Chondrocyte (in vitro differentiated cells): ENCODE measurements at regions not wholly inside any gene's neighbourhood (a gene's known extent, or its start where the extent isn't known, plus 50 kb on each side); places are given as distances from the start of the nearest gene placed in this dataset.

ENCODE experiments used
- DNase-seq: peaks from one replicate; pipeline ENCODE4 v3.0.0; 2021; ENCODE audit warnings: mixed read lengths, low spot score
- H3K27ac Mint-ChIP-seq: one replicate; pipeline ENCODE4 v1.8.0; 2021; ENCODE audit warnings: mild to moderate bottlenecking, moderate library complexity, mixed read lengths; ENCODE audit not compliant: unreplicated experiment
- H3K27me3 Mint-ChIP-seq: 2 replicates; pipeline ENCODE4 v1.8.0; 2021; ENCODE audit warnings: low read depth, mixed read lengths
- H3K36me3 Mint-ChIP-seq: 2 replicates; pipeline ENCODE4 v1.8.0; 2021; ENCODE audit warnings: low read depth, mixed read lengths
- H3K4me1 Mint-ChIP-seq: 2 replicates; pipeline ENCODE4 v1.8.0; 2021; ENCODE audit warnings: low read depth, mild to moderate bottlenecking, mixed read lengths
- H3K4me3 Mint-ChIP-seq: one replicate; pipeline ENCODE4 v1.8.0; 2021; ENCODE audit warnings: mild to moderate bottlenecking, moderate library complexity, mixed read lengths; ENCODE audit not compliant: unreplicated experiment
- H3K9me3 Mint-ChIP-seq: 2 replicates; pipeline ENCODE4 v1.8.0; 2021; ENCODE audit warnings: low read depth, mixed read lengths
- TF ChIP-seq, protein P1 (sequence below): fragments of 200-600 bp; sonication (generic); IDR thresholded peaks from 2 replicates; pipeline ENCODE4 v1.5.0; 2021; ENCODE audit warnings: antibody characterized with exemption, mild to moderate bottlenecking, moderate library complexity

DNA sequence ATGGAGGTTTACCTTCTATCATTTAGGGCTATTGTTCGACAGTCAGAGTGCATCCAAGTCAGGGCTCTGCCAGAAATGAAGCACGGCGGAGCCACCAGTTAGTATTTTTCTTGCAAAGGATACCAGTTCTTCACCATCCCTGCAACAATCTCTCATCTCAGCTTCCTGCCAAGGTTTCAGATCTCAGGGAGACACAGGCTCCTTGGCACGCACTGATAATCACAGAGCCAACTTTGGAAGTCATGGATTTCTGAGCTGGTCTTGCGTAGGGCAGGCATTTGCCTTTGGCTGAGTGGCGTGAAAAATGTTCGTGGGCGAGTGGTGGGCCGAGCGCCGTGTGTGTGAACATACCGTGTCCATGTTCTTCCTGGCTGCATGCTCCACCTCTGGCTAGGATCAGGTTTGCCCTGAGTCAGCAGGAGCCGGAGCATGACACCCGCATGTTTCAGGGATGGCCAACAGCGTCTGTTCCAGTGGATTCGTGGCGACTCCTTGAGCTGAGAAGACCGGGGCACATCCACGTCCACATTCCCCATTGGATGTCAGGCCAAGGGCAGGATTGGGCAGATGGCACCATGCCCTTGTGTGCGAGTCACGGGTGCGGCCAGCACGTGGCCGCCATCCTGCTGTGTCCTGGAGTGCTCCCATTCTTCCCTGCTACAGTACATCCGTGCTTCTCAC is 118.5 kb upstream of the C1orf174 start:
- Mint-ChIP-seq H3K27me3 (no peaks in the 10 kb centered on the region), H3K36me3 (no peaks in the 10 kb centered on the region), H3K4me1 (no peaks in the 10 kb centered on the region), H3K27ac (no peak overlapping the region), H3K4me3 (no peak overlapping the region), H3K9me3 (no peaks in the 10 kb centered on the region)
- TF ChIP-seq, protein P1, sequence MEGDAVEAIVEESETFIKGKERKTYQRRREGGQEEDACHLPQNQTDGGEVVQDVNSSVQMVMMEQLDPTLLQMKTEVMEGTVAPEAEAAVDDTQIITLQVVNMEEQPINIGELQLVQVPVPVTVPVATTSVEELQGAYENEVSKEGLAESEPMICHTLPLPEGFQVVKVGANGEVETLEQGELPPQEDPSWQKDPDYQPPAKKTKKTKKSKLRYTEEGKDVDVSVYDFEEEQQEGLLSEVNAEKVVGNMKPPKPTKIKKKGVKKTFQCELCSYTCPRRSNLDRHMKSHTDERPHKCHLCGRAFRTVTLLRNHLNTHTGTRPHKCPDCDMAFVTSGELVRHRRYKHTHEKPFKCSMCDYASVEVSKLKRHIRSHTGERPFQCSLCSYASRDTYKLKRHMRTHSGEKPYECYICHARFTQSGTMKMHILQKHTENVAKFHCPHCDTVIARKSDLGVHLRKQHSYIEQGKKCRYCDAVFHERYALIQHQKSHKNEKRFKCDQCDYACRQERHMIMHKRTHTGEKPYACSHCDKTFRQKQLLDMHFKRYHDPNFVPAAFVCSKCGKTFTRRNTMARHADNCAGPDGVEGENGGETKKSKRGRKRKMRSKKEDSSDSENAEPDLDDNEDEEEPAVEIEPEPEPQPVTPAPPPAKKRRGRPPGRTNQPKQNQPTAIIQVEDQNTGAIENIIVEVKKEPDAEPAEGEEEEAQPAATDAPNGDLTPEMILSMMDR = no peak
- DNase-seq = no peak

DNA sequence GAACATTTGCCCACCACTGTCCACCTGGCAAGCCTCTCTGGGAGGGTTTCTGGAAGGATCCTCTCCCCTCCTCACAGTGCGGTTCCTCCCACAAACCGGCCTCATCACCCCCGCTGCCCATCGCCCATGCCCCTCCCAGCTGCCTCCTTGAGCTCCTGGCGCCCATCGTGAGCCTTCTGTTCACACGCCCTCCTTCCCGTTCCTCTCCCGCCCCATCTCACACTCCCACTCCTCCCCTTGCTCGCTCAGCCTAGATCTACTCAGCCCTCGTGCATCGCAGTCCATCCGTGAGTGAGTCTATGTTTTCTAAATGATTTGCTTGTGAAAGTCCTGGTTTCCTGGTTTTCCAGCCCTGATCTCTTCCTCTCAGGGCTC is 119.1 kb upstream of the C1orf174 start:
- no peaks in the 10 kb centered on the region for H3K4me1 Mint-ChIP-seq
- H3K27me3 Mint-ChIP-seq = no peaks in the 10 kb centered on the region
- TF ChIP-seq, protein P1 = no peak
- no peak overlapping the region for H3K27ac Mint-ChIP-seq
- H3K36me3 Mint-ChIP-seq = no peaks in the 10 kb centered on the region
- DNase-seq = no peak
- no peak overlapping the region for H3K4me3 Mint-ChIP-seq
- H3K9me3 Mint-ChIP-seq = no peaks in the 10 kb centered on the region

DNA sequence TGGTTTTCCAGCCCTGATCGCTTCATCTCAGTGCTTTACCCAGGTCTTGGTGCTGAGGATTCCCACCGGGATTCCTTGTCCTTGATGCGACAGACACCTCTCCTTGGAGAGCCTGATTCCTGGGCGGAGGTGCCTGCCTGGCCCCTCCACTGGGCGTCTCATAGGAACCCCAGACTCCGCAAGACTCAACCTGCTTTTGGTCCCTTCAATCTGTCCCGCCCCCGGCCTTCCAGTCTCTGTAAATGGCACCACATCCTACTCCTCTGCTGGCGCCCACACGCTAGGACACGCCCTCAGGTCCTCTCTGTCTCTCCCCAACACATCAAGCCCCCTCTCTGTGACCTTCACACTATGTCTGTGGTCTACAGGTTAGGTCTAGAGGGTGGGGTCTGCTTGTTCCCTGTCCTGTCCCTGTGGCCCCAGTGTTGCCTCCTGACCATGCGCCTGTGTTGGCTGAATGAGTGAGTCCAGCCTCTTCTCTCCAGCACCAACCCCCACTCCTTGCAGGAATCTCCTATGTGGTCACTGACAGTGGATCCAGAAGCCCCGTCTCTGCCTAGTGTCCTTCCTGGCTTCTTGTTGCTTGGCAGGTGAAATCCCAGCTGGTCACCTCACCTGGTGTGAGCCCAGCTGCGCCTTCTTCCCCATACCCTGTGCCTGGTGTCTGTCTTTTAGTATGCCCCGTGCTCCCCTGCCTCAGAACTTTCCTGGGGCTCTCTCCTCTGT is 119.7 kb upstream of the C1orf174 start:
- Mint-ChIP-seq H3K36me3 (no peaks in the 10 kb centered on the region), H3K9me3 (no peaks in the 10 kb centered on the region)

DNA sequence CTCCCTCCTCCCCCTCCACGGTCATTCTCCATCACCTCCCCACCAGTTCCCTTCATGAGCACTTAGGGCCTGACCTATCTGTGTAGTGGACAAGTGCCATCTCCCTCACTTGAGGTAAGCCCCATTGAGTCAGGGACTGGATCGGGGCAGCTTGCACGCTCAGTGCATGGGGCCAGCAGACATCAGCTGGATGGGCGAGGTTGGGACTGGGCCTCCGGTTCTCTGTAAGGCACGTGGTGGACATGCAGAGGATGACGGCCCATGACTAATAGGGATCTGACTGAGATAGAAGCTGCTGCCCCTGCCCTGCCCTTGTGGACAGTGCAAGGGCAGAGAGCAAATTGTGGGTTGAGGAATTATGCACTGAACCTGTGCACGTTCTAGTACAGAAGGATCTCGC is 120.4 kb upstream of the C1orf174 start:
- TF ChIP-seq, protein P1 = no peak

More for the DNA sequence above, 119.7 kb upstream of the C1orf174 start:
- DNase-seq = no peak
- H3K27me3 Mint-ChIP-seq = no peaks in the 10 kb centered on the region
- no peaks in the 10 kb centered on the region for H3K4me1 Mint-ChIP-seq
- H3K4me3 Mint-ChIP-seq = no peak overlapping the region
- TF ChIP-seq, protein P1 = no peak
- no peak overlapping the region for H3K27ac Mint-ChIP-seq

DNA sequence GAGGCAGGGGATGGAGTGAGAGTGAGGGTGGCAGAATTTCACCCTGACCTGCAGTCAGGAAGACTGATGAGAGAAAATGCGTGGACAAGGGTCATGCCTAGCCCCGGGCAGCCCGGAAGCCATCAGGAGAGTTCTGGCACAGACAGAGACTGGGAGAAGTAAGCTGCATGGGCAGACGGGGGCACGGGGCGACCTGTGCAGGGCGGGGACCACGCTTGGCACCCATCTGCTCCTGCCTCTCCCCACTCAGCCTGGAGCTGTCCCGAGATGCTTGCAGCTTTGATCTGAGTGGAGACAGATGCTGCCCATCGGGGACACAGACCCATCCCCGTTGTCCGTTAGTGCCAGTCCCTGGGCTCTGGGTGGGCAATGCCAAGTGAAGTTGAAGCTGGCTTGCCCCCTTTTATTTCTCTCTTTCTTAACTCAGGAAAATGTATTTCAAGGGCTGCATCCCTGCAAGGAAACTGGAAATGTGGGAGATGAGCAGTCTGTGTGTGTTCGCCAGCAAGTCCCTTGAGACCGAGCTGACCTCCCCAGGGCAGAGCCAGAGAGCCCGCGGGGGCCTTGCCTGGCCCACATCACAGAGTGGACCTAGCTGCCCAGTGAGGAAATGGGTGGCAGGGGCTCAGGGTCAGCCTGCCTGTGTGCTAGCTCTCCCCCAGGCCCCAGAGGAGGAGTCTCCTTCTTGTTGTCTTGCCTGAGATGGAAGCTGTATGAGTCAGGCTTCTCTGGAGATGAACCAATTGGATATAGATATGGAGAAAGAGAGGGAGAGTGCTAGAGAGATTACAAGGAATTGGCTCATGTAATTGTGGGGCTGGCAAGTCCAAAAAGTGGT is 121.3 kb upstream of the C1orf174 start:
- Mint-ChIP-seq H3K27me3 (no peaks in the 10 kb centered on the region), H3K4me1 (no peaks in the 10 kb centered on the region), H3K9me3 (no peaks in the 10 kb centered on the region), H3K4me3 (no peak overlapping the region), H3K36me3 (no peaks in the 10 kb centered on the region), H3K27ac (no peak overlapping the region)
- no peak for DNase-seq
- TF ChIP-seq, protein P1 = no peak

More for the DNA sequence above, 120.4 kb upstream of the C1orf174 start:
- Mint-ChIP-seq H3K36me3 (no peaks in the 10 kb centered on the region), H3K27ac (no peak overlapping the region), H3K27me3 (no peaks in the 10 kb centered on the region), H3K4me1 (no peaks in the 10 kb centered on the region), H3K9me3 (no peaks in the 10 kb centered on the region), H3K4me3 (no peak overlapping the region)
- DNase-seq = no peak
